ENCODE measurements at regions not wholly inside any gene's neighbourhood (a gene's known extent, or its start where the extent isn't known, plus 50 kb on each side); places are given as distances from the start of the nearest gene placed in this dataset.

DNA sequence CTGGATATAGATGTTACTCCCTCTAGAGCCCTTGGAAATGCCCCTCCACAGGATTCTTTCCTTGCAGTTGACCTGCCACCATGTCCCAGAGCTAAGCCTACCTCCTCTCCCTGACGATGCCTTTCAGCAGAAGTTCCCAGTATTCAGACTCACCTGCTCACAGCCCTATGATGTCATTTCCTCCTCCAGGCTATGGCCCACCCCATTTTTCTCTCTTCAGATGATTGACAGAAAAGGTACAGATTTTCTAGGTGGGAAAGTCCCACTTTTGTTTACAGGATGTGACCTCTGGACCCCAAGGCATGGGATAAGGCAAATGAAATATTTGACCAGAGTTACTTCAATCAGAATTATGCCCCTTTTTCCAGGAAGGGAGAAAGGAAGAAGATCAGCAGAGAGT, 280.2 kb upstream of the PHYHIPL start:
- Histone ChIP-seq H4K20me1 (ENCODE audit: insufficient read depth, low read length) (no peaks in the 10 kb centered on the region), H3K27me3 (ENCODE audit: control insufficient read depth, insufficient read depth, low read length) (0 out of 2 replicates have a peak, but pooled peaks cover under 1% of the 10 kb centered on the region), H3K4me3 (ENCODE audit: insufficient read depth, low read depth, low read length) (no peak overlapping the region), H3K27ac (ENCODE audit: insufficient read depth, low read length) (no peak overlapping the region), H2BK15ac (ENCODE audit: low read depth, low read length) (no peak overlapping the region), H3K79me1 (ENCODE audit: low read depth in 1 of 2, low read length in 2 of 2) (no peaks in the 10 kb centered on the region), H4K5ac (ENCODE audit: low read depth, low read length) (no peak overlapping the region), H4K8ac (ENCODE audit: low read depth in 2 of 2, low read length in 2 of 2) (no peak overlapping the region), H3K9ac (ENCODE audit: low read depth, low read length) (no peak overlapping the region), H3K56ac (ENCODE audit: extremely low read depth, insufficient read depth, low read length) (no peak overlapping the region), H2BK5ac (ENCODE audit: low read depth, low read length, poor library complexity, severe bottlenecking) (no peak overlapping the region), H3K36me3 (ENCODE audit: control insufficient read depth, insufficient read depth, low read length) (no peaks in the 10 kb centered on the region), H2AK9ac (replicated peaks; ENCODE audit: low read depth, low read length, poor library complexity) (no peak overlapping the region), H2AK5ac (ENCODE audit: low read depth, low read length) (no peak overlapping the region), H3K4me1 (ENCODE audit: control insufficient read depth, insufficient read depth, low read length) (no peaks in the 10 kb centered on the region), H3K18ac (ENCODE audit: low read depth, low read length) (no peak overlapping the region), H2BK20ac (ENCODE audit: low read depth, low read length) (no peak overlapping the region), H3K4me2 (ENCODE audit: low read depth, low read length) (no peak overlapping the region), H3K9me1 (ENCODE audit: insufficient read depth, low read length) (no peaks in the 10 kb centered on the region), H3K4ac (ENCODE audit: low read depth, low read length) (no peak overlapping the region), H4K91ac (ENCODE audit: insufficient read depth, low read depth, low read length) (no peak overlapping the region), H3K14ac (replicated peaks; ENCODE audit: low read depth, low read length) (no peak overlapping the region), H2BK120ac (ENCODE audit: low read depth, low read length) (no peak overlapping the region), H3K23ac (ENCODE audit: low read depth, low read length) (no peak overlapping the region), H2AFZ (replicated peaks; ENCODE audit: low read length, poor library complexity) (no peak overlapping the region), H3K9me3 (ENCODE audit: control insufficient read depth, insufficient read depth, low read length) (no peaks in the 10 kb centered on the region)
- in situ Hi-C loops (cut with MboI; ENCODE audit: low sequenced_read_pairs), result no loop called here
- DNase-seq, result no peak
- no TSS peak for BruUV-seq (replicated peaks)
- no CpG with 5 or more reads among the region's 1 CpG for WGBS, 2 experiments (ENCODE audit: extremely low coverage in 2 of 2, insufficient read length in 1 of 2)
- TF ChIP-seq MAZ (IDR thresholded peaks at IDR 0.05; ENCODE audit: borderline replicate concordance, low read depth, low read length) (no peak), NFE2L2 (IDR thresholded peaks at IDR 0.05; ENCODE audit: low read depth, low read length) (no peak), MAFK (IDR thresholded peaks at IDR 0.05; ENCODE audit: low read depth, low read length) (no peak), RCOR1 (IDR thresholded peaks at IDR 0.05; ENCODE audit: insufficient replicate concordance, low read length) (no peak), CHD1 (IDR thresholded peaks at IDR 0.05; ENCODE audit: low read depth, low read length) (no peak), RAD21 (IDR thresholded peaks at IDR 0.05; ENCODE audit: low read length) (no peak), SMC3 (IDR thresholded peaks at IDR 0.05; ENCODE audit: low read depth, low read length) (no peak), POLR2A (IDR thresholded peaks at IDR 0.05; ENCODE audit: low read depth, low read length) (no peak), MXI1 (IDR thresholded peaks at IDR 0.05; ENCODE audit: borderline replicate concordance, low read depth, low read length) (no peak), RFX5 (IDR thresholded peaks at IDR 0.05; ENCODE audit: low read depth, low read length) (no peak), BHLHE40 (IDR thresholded peaks at IDR 0.05; ENCODE audit: low read depth, low read length) (no peak), FOS (IDR thresholded peaks at IDR 0.05; ENCODE audit: low read depth, low read length) (no peak)
- TF ChIP-seq, protein P1, sequence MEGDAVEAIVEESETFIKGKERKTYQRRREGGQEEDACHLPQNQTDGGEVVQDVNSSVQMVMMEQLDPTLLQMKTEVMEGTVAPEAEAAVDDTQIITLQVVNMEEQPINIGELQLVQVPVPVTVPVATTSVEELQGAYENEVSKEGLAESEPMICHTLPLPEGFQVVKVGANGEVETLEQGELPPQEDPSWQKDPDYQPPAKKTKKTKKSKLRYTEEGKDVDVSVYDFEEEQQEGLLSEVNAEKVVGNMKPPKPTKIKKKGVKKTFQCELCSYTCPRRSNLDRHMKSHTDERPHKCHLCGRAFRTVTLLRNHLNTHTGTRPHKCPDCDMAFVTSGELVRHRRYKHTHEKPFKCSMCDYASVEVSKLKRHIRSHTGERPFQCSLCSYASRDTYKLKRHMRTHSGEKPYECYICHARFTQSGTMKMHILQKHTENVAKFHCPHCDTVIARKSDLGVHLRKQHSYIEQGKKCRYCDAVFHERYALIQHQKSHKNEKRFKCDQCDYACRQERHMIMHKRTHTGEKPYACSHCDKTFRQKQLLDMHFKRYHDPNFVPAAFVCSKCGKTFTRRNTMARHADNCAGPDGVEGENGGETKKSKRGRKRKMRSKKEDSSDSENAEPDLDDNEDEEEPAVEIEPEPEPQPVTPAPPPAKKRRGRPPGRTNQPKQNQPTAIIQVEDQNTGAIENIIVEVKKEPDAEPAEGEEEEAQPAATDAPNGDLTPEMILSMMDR (conservative IDR thresholded peaks at IDR 0.05; ENCODE audit: low read depth, low read length), result no peak
- TF ChIP-seq, protein P2, sequence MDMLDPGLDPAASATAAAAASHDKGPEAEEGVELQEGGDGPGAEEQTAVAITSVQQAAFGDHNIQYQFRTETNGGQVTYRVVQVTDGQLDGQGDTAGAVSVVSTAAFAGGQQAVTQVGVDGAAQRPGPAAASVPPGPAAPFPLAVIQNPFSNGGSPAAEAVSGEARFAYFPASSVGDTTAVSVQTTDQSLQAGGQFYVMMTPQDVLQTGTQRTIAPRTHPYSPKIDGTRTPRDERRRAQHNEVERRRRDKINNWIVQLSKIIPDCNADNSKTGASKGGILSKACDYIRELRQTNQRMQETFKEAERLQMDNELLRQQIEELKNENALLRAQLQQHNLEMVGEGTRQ (IDR thresholded peaks at IDR 0.05; ENCODE audit: low read depth, low read length), result no peak
- TF ChIP-seq, protein P3, sequence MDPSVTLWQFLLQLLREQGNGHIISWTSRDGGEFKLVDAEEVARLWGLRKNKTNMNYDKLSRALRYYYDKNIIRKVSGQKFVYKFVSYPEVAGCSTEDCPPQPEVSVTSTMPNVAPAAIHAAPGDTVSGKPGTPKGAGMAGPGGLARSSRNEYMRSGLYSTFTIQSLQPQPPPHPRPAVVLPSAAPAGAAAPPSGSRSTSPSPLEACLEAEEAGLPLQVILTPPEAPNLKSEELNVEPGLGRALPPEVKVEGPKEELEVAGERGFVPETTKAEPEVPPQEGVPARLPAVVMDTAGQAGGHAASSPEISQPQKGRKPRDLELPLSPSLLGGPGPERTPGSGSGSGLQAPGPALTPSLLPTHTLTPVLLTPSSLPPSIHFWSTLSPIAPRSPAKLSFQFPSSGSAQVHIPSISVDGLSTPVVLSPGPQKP (IDR thresholded peaks at IDR 0.05; ENCODE audit: borderline replicate concordance, low read depth, low read length), result no peak
- dilution Hi-C loops (cut with HindIII; ENCODE audit: low sequenced_read_pairs, unreplicated experiment), result no loop called here
- CTCF ChIA-PET, result no interaction called here
- intact Hi-C loops (cut with micrococcal nuclease), result no loop called here
- POLR2A ChIA-PET (ENCODE audit: unreplicated experiment), result no interaction called here
- ATAC-seq (ENCODE audit: low read depth), result no peak
